ENCODE measurements at regions not wholly inside any gene's neighbourhood (a gene's known extent, or its start where the extent isn't known, plus 50 kb on each side); places are given as distances from the start of the nearest gene placed in this dataset.
"Not testable (repeated sequence)": the region's sequence is repeated elsewhere in the genome, so short reads cannot be mapped to it uniquely, and the experiment has no call there.

GRCh38 chr5:174529925-174530681 lies 194.3 kb upstream of the MSX2 start:
- no peak for DNase-seq

DNA sequence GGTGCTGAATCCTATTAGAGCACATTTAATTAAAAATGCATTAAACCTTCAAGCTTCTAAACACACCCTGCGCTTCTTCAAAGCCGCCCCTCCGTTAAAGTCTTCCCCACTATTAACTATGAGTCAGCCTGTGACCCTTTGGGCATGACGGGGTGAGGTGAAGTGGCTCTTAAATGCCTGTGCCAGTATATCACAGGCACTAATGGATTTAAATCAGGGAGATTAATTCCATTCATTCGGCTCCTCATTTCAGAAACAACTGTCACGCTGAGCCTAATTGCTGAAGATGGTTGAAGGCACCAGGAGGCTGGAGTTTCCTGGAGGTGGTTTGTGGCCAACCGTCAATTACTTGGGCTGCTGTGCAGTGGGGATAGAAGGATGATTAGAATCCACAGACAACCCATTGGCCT lies 192.6 kb upstream of the MSX2 start:
- no peak for DNase-seq

DNA sequence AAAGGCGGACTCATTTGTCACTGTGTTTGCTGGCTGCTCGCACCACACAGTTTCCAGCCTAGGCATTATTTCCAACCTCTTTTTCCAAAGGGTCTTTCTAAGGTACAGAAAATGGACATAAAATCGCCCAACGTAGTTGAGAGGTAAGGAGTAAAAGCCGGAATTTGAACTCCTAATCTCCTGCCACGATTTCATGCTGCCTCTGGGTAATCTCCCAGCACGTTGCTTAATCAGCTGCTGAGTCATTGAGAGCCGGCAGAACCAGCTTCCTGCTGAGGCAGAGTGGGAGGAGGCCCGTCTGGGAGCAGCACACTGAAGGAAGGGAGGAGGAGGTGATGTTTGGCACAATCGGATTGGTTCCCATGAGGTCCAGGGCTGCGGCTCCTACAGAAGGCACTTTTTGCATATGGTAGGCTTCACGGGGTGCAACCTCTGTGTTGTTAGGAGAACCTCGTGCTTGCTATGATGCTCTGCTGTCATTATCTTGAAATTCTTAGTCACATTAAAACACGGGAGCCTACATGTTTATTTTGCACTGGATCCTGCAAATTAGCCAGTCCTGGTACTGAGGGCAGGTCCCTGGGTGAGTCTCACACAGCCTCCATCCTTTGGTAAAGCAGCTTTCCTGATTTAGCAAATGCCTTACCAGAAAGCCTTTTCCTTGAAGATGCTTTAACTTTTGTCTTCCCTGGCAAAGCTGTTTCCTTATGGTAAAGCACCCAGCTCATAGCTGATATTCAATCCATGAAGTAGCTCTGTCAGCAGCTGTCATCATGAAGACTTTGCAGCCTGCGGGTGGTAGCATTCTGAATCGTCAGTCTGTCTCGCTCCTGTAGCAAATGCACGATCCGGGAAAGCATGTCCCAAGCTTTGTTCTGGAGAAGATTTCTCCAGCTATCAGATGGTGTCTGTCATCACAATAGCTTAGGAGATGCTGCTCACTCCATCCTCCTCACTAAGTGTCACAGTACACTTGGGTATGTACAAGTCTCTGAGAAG lies 191.6 kb upstream of the MSX2 start:
- peak; percentile 27 for DNase-seq

DNA sequence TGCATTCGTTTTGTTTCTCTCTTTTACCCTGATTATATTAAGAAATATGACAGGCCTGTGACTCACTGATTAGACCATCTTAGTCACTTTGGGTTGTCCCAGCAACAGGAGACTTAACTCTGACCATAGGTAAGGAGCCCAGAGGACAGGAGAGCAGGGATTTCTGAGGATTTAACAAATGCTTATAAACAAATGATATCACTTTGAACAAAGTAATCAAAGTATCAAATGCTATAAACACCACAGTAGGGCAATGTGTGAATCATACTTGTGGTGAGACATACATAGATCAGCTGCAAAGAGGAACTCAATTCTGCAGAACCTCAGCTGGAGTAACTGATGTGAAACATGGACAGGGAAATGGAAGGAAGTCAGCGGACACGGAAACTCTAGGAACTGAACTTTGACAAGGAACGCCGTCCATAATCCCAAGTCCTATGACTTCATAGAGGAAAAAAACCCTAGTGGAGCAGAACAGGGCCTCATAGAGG lies 190.6 kb upstream of the MSX2 start:
- no peak for DNase-seq

DNA sequence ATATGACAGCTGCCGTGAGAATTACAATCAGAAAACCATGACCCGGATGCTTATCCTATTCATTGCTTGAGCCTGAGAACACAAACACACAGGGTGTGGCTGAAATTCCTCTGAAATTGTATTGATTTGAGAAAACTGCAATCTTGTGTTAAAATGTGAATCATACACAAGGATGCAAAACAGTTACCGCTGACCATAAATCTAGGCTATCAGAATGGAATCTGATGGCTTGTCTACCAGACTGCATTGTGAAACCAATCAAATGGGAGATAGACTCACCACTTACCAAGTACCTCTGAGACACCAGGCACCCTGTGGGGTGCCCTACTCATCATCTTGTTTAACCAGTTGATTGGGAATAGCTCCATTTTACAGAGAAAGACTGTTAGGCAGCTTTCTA lies 188.7 kb upstream of the MSX2 start:
- no peak for DNase-seq

GRCh38 chr5:174539823-174540222 lies 184.6 kb upstream of the MSX2 start:
- DNase-seq = not testable (repeated sequence)

GRCh38 chr5:174542037-174542436 lies 182.3 kb upstream of the MSX2 start:
- no peak for DNase-seq

- DNase-seq = no peak
These were observed 181.9 kb upstream of the MSX2 start for GRCh38 chr5:174542471-174542870.

GRCh38 chr5:174545926-174546325 lies 178.5 kb upstream of the MSX2 start:
- DNase-seq = no peak

GRCh38 chr5:174547814-174548213 lies 176.6 kb upstream of the MSX2 start:
- DNase-seq = no peak

- no peak for DNase-seq
These were observed 175.1 kb upstream of the MSX2 start for GRCh38 chr5:174549254-174549653.

DNA sequence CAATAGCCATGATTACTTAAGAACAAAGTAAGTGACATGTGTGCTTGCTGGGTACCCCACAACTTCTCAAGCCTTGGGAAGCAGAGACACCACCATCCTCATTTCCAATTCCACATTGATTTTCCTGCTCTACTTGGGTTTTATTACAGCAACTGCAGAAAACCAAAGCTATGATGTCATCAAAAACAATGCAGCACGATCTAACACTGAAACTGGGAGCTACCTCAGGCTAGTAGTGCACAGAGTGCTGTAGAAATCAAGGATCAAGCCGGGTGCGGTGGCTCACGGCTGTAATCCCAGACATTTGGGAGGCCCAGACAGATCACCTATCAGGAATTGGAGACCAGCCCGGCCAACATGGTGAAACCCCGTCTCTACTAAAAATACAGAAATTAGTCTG lies 174.4 kb upstream of the MSX2 start:
- no peak for DNase-seq

- DNase-seq = no peak
These were observed 172.0 kb upstream of the MSX2 start for GRCh38 chr5:174552428-174552827.

- no peak for DNase-seq
These were observed 170.8 kb upstream of the MSX2 start for GRCh38 chr5:174553556-174553955.

DNA sequence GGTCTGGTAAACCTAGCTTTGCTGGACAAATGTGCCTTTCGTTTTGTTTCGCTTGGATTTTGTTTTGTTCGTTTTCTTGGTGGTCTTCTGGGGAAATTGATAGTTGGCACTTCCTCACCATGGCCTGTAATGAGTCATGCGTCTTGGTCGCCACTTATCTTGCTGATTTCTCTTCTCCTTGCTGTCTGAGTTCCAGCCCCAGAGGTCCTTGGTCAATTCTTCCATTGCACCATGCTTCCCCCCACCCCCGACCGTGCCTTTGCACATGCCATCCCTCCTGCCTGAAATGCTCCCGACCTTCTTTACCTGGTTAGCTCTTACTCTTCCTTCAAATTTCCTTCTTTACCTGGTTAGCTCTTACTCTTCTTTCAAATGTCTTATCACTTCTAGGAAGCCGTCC lies 168.7 kb upstream of the MSX2 start:
- no peak for DNase-seq

GRCh38 chr5:174556756-174557155 lies 167.6 kb upstream of the MSX2 start:
- DNase-seq = no peak

GRCh38 chr5:174558190-174558589 lies 166.2 kb upstream of the MSX2 start:
- no peak for DNase-seq

DNA sequence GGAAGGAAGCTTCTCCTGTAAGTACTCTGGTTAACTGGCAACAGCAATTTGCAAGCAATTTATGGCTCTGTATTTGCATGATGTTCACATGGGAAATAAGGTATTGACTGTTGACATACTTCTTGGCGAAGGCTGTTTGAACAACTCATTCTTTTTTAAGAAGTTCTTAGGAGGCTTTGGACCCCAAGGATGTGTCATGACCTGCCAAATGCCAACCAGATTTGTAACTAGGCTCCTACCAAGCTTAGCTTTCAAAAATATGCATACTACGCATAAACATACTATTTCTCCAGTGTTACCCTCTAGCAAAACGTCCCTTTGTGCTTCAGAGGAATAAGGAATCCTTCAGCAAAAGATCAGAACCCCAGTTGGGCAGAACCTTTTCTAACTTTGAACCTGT lies 165.2 kb upstream of the MSX2 start:
- DNase-seq = no peak

DNA sequence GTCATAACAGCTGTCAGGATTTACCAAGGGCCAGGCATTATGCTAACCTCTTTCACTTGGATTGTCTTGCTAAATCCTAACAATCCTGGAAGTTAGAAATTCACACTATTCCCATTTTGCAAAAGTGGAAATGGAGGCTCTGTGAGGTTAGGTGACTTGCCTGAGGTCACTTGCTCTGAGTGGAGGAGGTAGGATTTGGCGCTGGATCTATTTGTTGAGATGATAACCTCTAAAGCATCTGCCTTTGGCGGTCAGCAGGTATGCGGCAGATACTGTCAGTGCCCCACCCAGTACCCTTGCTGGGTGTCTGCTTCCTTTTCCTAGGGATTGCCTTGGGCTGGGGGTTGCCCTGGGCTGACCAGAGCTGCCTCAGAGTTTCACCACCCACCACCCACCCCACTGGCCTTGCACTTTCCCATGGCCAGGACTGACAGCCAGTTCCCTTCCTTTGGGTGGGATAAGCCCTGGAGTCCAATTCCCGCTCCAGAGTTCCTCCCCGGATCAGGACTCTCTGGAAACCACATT lies 164.8 kb upstream of the MSX2 start:
- DNase-seq = no peak

GRCh38 chr5:174560861-174561260 lies 163.5 kb upstream of the MSX2 start:
- DNase-seq = no peak

DNA sequence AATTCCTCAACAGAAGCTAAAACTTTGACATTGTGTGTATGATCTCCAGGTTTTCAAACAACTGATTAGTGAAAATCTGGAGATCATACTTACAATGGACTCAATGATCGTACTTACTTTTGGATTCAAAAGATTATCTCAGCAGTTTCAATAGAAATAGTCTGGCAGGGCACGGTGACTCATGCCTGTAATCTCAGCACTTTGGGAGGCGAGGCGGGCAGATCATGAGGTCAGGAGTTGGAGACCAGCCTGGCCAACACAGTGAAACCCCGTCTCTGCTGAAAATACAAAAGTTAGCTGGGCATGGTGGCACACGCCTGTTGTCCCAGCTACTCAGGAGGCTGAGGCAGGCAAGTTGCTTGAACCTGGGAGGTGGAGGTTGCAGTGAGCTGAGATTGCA lies 161.3 kb upstream of the MSX2 start:
- not testable (repeated sequence) for DNase-seq

GRCh38 chr5:174563899-174564298 lies 160.5 kb upstream of the MSX2 start:
- no peak for DNase-seq

- DNase-seq = no peak
These were observed 156.8 kb upstream of the MSX2 start for GRCh38 chr5:174567506-174568141.

Data from stimulated activated CD4-positive, alpha-beta T cell treated with anti-CD3 and anti-CD28 coated beads, Interleukin-1b, Interleukin-23, amount 100 ng/mL, for 48 hours (primary cell).